CD8-positive, alpha-beta memory T cell (primary cell): ENCODE measurements at regions not wholly inside any gene's neighbourhood (a gene's known extent, or its start where the extent isn't known, plus 50 kb on each side); places are given as distances from the start of the nearest gene placed in this dataset.

Experiments used
- CTCF ChIA-PET: fragments of 350-600 bp; sonication (Branson Sonifier 250); formaldehyde crosslinking; loops from one replicate; lab custom pipeline; 2021; ENCODE audit warnings: antibody characterized with exemption; lab: Charles Lee
- POLR2A ChIA-PET: fragments of 350-600 bp; sonication (Branson Sonifier 250); formaldehyde crosslinking; loops from one replicate; lab custom pipeline; 2021; ENCODE audit warnings: antibody characterized with exemption; lab: Charles Lee
- DNase-seq, 5 donors: peaks; one replicate each; pipeline versions ENCODE4 v3.0.0 to v3.0.0-alpha.2; 2020 to 2022; ENCODE audit warnings: mixed read lengths in 1 of 5
- H3K27ac ChIP-seq: one replicate; pipeline ENCODE4 v1.7.0; 2013; ENCODE audit warnings: low read depth, mild to moderate bottlenecking, low read length, moderate library complexity
- H3K27me3 ChIP-seq: 2 replicates; pipeline ENCODE4 v1.7.0; 2013; ENCODE audit warnings: low read length, mild to moderate bottlenecking; ENCODE audit not compliant: insufficient read depth, poor library complexity, severe bottlenecking
- H3K36me3 ChIP-seq: 2 replicates; pipeline ENCODE4 v1.7.0; 2013; ENCODE audit warnings: mild to moderate bottlenecking, low read length, moderate library complexity; ENCODE audit not compliant: insufficient read depth
- H3K4me1 ChIP-seq: 2 replicates; pipeline ENCODE4 v1.7.0; 2013; ENCODE audit warnings: mild to moderate bottlenecking, low read length, moderate library complexity; ENCODE audit not compliant: insufficient read depth
- H3K4me3 ChIP-seq: 2 replicates; pipeline ENCODE4 v1.7.0; 2013; ENCODE audit warnings: mild to moderate bottlenecking, low read length
- H3K9me3 ChIP-seq: 2 replicates; pipeline ENCODE4 v1.7.0; 2013; ENCODE audit warnings: mild to moderate bottlenecking, low read length
- H3K27ac Mint-ChIP-seq, 8 donors: one replicate each; pipeline ENCODE4 v1.8.0; 2020 to 2021; ENCODE audit warnings: mixed read lengths in 8 of 8, mild to moderate bottlenecking in 6 of 8, inconsistent platforms in 3 of 8, moderate library complexity in 3 of 8
- H3K27me3 Mint-ChIP-seq, 2 donors: one replicate each; pipeline ENCODE4 v1.8.0; 2020 to 2021; ENCODE audit warnings: mixed read lengths in 2 of 2, mild to moderate bottlenecking in 1 of 2, moderate library complexity in 1 of 2
- H3K36me3 Mint-ChIP-seq, 3 donors: one replicate each; pipeline ENCODE4 v1.8.0; 2020 to 2021; ENCODE audit warnings: mixed read lengths in 3 of 3, inconsistent platforms in 1 of 3, mild to moderate bottlenecking in 1 of 3
- H3K4me1 Mint-ChIP-seq, 3 donors: one replicate each; pipeline ENCODE4 v1.8.0; 2020 to 2021; ENCODE audit warnings: mixed read lengths in 3 of 3, inconsistent platforms in 1 of 3, mild to moderate bottlenecking in 1 of 3
- H3K4me3 Mint-ChIP-seq, 7 donors: one replicate each; pipeline ENCODE4 v1.8.0; 2020 to 2021; ENCODE audit warnings: mixed read lengths in 7 of 7, mild to moderate bottlenecking in 6 of 7, moderate library complexity in 4 of 7, inconsistent platforms in 2 of 7
- H3K9me3 Mint-ChIP-seq, 5 donors: one replicate each; pipeline ENCODE4 v1.8.0; 2020 to 2022; ENCODE audit warnings: mixed read lengths in 5 of 5, mild to moderate bottlenecking in 3 of 5, moderate library complexity in 2 of 5, inconsistent platforms in 1 of 5

DNA sequence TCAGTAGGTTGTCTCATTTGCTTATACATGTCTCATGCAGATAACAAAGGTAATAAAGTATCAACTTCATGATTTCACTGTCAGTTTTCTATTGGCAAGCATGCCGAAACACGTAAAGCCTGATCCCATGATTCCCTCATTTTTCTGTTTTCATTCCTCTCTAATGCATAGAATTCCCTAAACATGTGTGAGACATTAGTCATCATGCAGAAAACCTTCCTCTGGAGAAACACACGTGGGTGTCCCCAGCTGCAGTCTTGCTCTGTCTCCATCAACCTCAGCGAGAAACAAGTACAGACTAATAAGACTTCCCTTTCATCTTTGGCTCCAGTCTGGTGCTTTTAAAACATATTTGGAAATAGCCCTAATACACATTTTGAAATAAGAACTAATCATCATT is 432.7 kb upstream of the VSTM2A start:
- H3K27ac Mint-ChIP-seq = no peak overlapping the region
- Histone ChIP-seq H3K27me3 (no peaks in the 10 kb centered on the region), H3K27ac (no peak overlapping the region), H3K9me3 (no peaks in the 10 kb centered on the region), H3K4me3 (no peak overlapping the region), H3K4me1 (no peaks in the 10 kb centered on the region), H3K36me3 (no peaks in the 10 kb centered on the region)
- H3K27me3 Mint-ChIP-seq = no peaks in the 10 kb centered on the region
- H3K4me1 Mint-ChIP-seq = no peaks in the 10 kb centered on the region
- H3K9me3 Mint-ChIP-seq = peaks cover 4 to 45% (median 18%) of the 10 kb centered on the region in 5 donors
- no peaks in the 10 kb centered on the region for H3K36me3 Mint-ChIP-seq
- CTCF ChIA-PET = no interaction called here
- DNase-seq = no peak
- POLR2A ChIA-PET = no interaction called here
- no peak overlapping the region for H3K4me3 Mint-ChIP-seq

DNA sequence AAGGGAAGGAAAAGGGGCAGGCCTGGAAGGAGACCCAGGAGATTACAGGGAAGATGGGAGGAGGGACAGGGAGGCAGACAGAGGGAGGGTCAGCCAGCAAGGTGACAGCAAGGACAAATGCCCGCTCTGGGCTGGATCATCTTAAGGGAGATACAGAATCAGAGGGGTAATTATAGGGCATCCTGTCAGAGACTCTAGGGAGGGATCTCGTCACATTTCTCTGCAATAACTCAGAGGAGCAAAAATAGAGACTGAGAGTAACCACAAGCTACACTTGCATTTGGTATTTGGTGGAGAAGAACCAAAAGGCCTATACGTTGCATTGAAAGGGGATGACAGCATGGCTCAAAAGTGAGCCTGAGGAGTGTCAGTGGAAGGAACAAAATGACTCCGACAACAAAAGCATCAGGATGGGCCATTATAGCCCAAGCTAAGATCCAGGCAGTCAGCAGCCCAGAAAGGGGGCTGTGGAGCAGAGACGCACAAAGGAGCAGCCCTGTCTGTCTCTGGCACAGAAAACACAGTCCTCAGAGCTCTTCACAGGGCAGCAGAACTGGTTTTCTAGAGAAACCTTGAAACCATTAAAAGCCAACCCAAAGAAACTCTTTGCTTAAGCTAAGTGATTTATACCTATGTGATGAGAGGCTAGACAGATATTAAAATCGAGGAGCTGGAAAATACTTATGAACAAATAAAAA is 430.2 kb upstream of the VSTM2A start:
- no peak overlapping the region for H3K4me3 ChIP-seq
- no peak for DNase-seq
- H3K27me3 Mint-ChIP-seq = no peaks in the 10 kb centered on the region
- no peaks in the 10 kb centered on the region for H3K27me3 ChIP-seq
- H3K4me3 Mint-ChIP-seq = no peak overlapping the region
- no peaks in the 10 kb centered on the region for H3K4me1 Mint-ChIP-seq
- H3K36me3 ChIP-seq = no peaks in the 10 kb centered on the region
- ChIA-PET POLR2A (no interaction called here), CTCF (no interaction called here)
- no peak overlapping the region for H3K27ac Mint-ChIP-seq
- H3K4me1 ChIP-seq = no peaks in the 10 kb centered on the region
- H3K9me3 ChIP-seq = peaks cover 2% of the 10 kb centered on the region
- peaks cover 4 to 46% (median 16%) of the 10 kb centered on the region in 5 donors for H3K9me3 Mint-ChIP-seq
- no peak overlapping the region for H3K27ac ChIP-seq
- H3K36me3 Mint-ChIP-seq = no peaks in the 10 kb centered on the region

GRCh38 chr7:54112567-54112966 is 429.6 kb upstream of the VSTM2A start:
- Mint-ChIP-seq H3K9me3 (peaks cover 4 to 44% (median 17%) of the 10 kb centered on the region in 5 donors), H3K27ac (no peak overlapping the region), H3K4me3 (no peak overlapping the region), H3K4me1 (no peaks in the 10 kb centered on the region), H3K36me3 (no peaks in the 10 kb centered on the region), H3K27me3 (no peaks in the 10 kb centered on the region)
- Histone ChIP-seq H3K36me3 (no peaks in the 10 kb centered on the region), H3K4me1 (no peaks in the 10 kb centered on the region), H3K4me3 (no peak overlapping the region), H3K27me3 (no peaks in the 10 kb centered on the region), H3K9me3 (peaks cover 3% of the 10 kb centered on the region), H3K27ac (no peak overlapping the region)
- CTCF ChIA-PET = no interaction called here
- POLR2A ChIA-PET = no interaction called here
- no peak for DNase-seq

- Mint-ChIP-seq H3K4me3 (no peak overlapping the region), H3K36me3 (no peaks in the 10 kb centered on the region)
Measured at GRCh38 chr7:54115028-54115763, 427.0 kb upstream of the VSTM2A start.

GRCh38 chr7:54116956-54117355 is 425.2 kb upstream of the VSTM2A start:
- Histone ChIP-seq H3K36me3 (no peaks in the 10 kb centered on the region), H3K27me3 (no peaks in the 10 kb centered on the region), H3K9me3 (peaks cover 3% of the 10 kb centered on the region), H3K27ac (no peak overlapping the region), H3K4me3 (no peak overlapping the region), H3K4me1 (no peaks in the 10 kb centered on the region)
- CTCF ChIA-PET = no interaction called here
- no peaks in the 10 kb centered on the region for H3K4me1 Mint-ChIP-seq
- H3K9me3 Mint-ChIP-seq = peaks cover 2 to 23% (median 8%) of the 10 kb centered on the region in 5 donors
- no peak overlapping the region for H3K4me3 Mint-ChIP-seq
- POLR2A ChIA-PET = no interaction called here
- no peaks in the 10 kb centered on the region for H3K36me3 Mint-ChIP-seq
- H3K27ac Mint-ChIP-seq = no peak overlapping the region
- DNase-seq = no peak
- H3K27me3 Mint-ChIP-seq = no peaks in the 10 kb centered on the region

More at GRCh38 chr7:54115028-54115763, 427.0 kb upstream of the VSTM2A start:
- Histone ChIP-seq H3K4me3 (no peak overlapping the region), H3K27ac (no peak overlapping the region), H3K9me3 (peaks cover 3% of the 10 kb centered on the region), H3K36me3 (no peaks in the 10 kb centered on the region), H3K4me1 (no peaks in the 10 kb centered on the region), H3K27me3 (no peaks in the 10 kb centered on the region)
- POLR2A ChIA-PET = no interaction called here
- no peak for DNase-seq
- H3K27me3 Mint-ChIP-seq = no peaks in the 10 kb centered on the region
- CTCF ChIA-PET = no interaction called here
- no peaks in the 10 kb centered on the region for H3K4me1 Mint-ChIP-seq
- peaks cover 4 to 33% (median 13%) of the 10 kb centered on the region in 5 donors for H3K9me3 Mint-ChIP-seq
- H3K27ac Mint-ChIP-seq = no peak overlapping the region

GRCh38 chr7:54129035-54129434 is 413.1 kb upstream of the VSTM2A start:
- H3K36me3 Mint-ChIP-seq = no peaks in the 10 kb centered on the region
- Histone ChIP-seq H3K36me3 (no peaks in the 10 kb centered on the region), H3K27me3 (no peaks in the 10 kb centered on the region), H3K4me3 (no peak overlapping the region), H3K27ac (no peak overlapping the region), H3K4me1 (no peaks in the 10 kb centered on the region), H3K9me3 (no peaks in the 10 kb centered on the region)
- no peak overlapping the region for H3K4me3 Mint-ChIP-seq
- no peaks in the 10 kb centered on the region for H3K4me1 Mint-ChIP-seq
- ChIA-PET POLR2A (no interaction called here), CTCF (no interaction called here)
- H3K27me3 Mint-ChIP-seq = no peaks in the 10 kb centered on the region
- no peak overlapping the region for H3K27ac Mint-ChIP-seq
- no peak for DNase-seq
- H3K9me3 Mint-ChIP-seq = peaks cover 11 to 44% (median 14%) of the 10 kb centered on the region in 5 donors

GRCh38 chr7:54141576-54141975 is 400.6 kb upstream of the VSTM2A start:
- H3K9me3 Mint-ChIP-seq = peaks cover 5 to 34% (median 10%) of the 10 kb centered on the region in 5 donors
- no peaks in the 10 kb centered on the region for H3K4me1 Mint-ChIP-seq
- H3K27ac ChIP-seq = no peak overlapping the region
- no peaks in the 10 kb centered on the region for H3K36me3 Mint-ChIP-seq
- DNase-seq = no peak
- H3K9me3 ChIP-seq = no peaks in the 10 kb centered on the region
- H3K27ac Mint-ChIP-seq = no peak overlapping the region
- H3K27me3 ChIP-seq = no peaks in the 10 kb centered on the region
- H3K27me3 Mint-ChIP-seq = no peaks in the 10 kb centered on the region
- no peaks in the 10 kb centered on the region for H3K4me1 ChIP-seq
- ChIA-PET CTCF (no interaction called here), POLR2A (no interaction called here)
- H3K4me3 Mint-ChIP-seq = no peak overlapping the region
- H3K4me3 ChIP-seq = no peak overlapping the region
- no peaks in the 10 kb centered on the region for H3K36me3 ChIP-seq

DNA sequence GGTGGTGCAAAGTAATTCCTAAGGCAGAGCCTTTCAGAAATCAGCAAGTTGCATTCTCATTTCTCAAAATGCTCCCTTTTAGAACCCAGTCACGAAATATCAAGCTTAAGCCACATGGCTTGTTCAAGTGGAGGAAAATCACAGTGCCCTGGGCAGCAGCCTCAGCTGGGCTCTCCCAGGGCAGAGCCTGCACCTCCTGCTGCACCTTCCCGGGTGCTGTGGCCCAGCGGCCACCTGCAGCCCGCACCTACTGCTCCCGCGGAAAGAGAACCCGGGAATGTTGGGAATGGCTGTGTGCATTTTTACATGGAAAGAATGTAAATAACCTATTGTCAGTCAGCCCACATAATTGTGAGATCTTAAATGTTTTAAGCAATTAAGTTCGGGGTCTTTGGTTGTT is 396.5 kb upstream of the VSTM2A start:
- no peaks in the 10 kb centered on the region for H3K4me1 Mint-ChIP-seq
- H3K27ac ChIP-seq = no peak overlapping the region

More for the DNA sequence above, 396.5 kb upstream of the VSTM2A start:
- CTCF ChIA-PET = no interaction called here
- Mint-ChIP-seq H3K4me3 (no peak overlapping the region), H3K9me3 (peaks cover 6 to 29% (median 17%) of the 10 kb centered on the region in 5 donors), H3K27me3 (no peaks in the 10 kb centered on the region), H3K36me3 (no peaks in the 10 kb centered on the region), H3K27ac (no peak overlapping the region)
- DNase-seq = no peak
- Histone ChIP-seq H3K4me3 (no peak overlapping the region), H3K4me1 (no peaks in the 10 kb centered on the region), H3K9me3 (no peaks in the 10 kb centered on the region), H3K27me3 (no peaks in the 10 kb centered on the region), H3K36me3 (no peaks in the 10 kb centered on the region)
- POLR2A ChIA-PET = no interaction called here
